Large intestine (tissue), 3 donors: ENCODE measurements at regions not wholly inside any gene's neighbourhood (a gene's known extent, or its start where the extent isn't known, plus 50 kb on each side); places are given as distances from the start of the nearest gene placed in this dataset.

Experiments
- DNase-seq, 2 donors: peaks; one replicate each; pipeline versions ENCODE4 v3.0.0 to v3.0.0-alpha.2; 2013
- H3K27ac ChIP-seq: one replicate; pipeline ENCODE4 v1.5.1; 2013; ENCODE audit warnings: low read length
- H3K27me3 ChIP-seq: 2 replicates; pipeline ENCODE4 v1.6.1; 2013; ENCODE audit warnings: low read length; ENCODE audit not compliant: control insufficient read depth, insufficient read depth
- H3K36me3 ChIP-seq: 2 replicates; pipeline ENCODE4 v1.6.1; 2013; ENCODE audit warnings: low read length; ENCODE audit not compliant: control insufficient read depth, insufficient read depth
- H3K4me1 ChIP-seq: one replicate; pipeline ENCODE4 v1.6.1; 2013; ENCODE audit warnings: low read length; ENCODE audit not compliant: control insufficient read depth, insufficient read depth
- H3K4me3 ChIP-seq: one replicate; pipeline ENCODE4 v1.5.1; 2013; ENCODE audit warnings: low read length
- H3K9me3 ChIP-seq: one replicate; pipeline ENCODE4 v1.6.1; 2013; ENCODE audit warnings: mild to moderate bottlenecking, low read depth, low read length, moderate library complexity; ENCODE audit not compliant: control insufficient read depth
- WGBS: methylation state at CpG from one replicate; pipeline ENCODE4 v1.1.5; 2013; ENCODE audit warnings: low lambda C conversion rate; ENCODE audit not compliant: insufficient coverage; 5-methylcytosine and 5-hydroxymethylcytosine counted together

DNA sequence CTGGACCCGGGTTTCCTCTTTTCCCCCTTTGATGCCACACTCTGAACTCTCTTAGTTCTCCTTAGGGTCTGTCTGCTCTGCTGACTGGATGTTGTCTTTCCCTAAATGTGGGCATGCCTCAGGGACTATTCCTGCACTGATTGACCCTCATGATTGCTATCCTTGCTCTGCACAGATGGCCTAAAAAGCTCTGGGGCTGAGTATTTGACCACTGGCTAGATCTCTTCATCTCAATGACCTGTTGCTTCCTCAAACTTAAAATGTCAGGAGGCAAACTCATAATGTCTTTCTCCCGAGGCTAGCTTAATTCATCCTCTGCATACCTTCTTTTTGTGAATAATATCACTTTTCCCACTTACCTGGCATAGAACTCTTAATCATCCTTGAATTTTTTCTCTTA lies 157.4 kb downstream of the GATB start:
- Histone ChIP-seq H3K27me3 (no peaks in the 10 kb centered on the region), H3K36me3 (no peaks in the 10 kb centered on the region), H3K4me3 (no peak overlapping the region), H3K9me3 (no peaks in the 10 kb centered on the region), H3K4me1 (peaks cover 3% of the 10 kb centered on the region), H3K27ac (no peak overlapping the region)
- WGBS = 100% methylated on average over 1 of the region's 2 CpGs
- DNase-seq = no peak

DNA sequence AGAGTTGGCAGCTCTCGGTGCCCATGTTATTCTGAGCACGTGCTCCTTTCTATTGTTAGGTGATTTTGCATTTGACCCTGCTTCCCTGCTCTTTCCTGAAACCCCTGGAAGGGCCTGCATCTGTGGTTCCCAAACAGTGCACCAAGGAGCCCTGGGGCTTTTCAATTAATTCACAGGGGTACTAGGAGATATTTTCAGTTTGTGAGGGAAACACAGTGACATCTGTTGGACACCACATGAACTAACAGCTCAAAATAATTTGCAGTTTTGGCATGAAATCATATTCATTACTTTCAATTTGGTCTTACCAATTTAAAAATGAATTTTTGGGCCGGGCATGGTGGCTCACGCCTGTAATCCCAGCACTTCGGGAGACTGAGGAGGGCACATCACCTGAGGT lies 156.6 kb downstream of the GATB start:
- H3K4me3 ChIP-seq = no peak overlapping the region
- H3K27me3 ChIP-seq = no peaks in the 10 kb centered on the region
- H3K4me1 ChIP-seq = peaks cover 3% of the 10 kb centered on the region
- no peaks in the 10 kb centered on the region for H3K36me3 ChIP-seq
- no peaks in the 10 kb centered on the region for H3K9me3 ChIP-seq
- DNase-seq = no peak
- no peak overlapping the region for H3K27ac ChIP-seq
- no CpG with 5 or more reads among the region's 5 CpGs for WGBS

DNA sequence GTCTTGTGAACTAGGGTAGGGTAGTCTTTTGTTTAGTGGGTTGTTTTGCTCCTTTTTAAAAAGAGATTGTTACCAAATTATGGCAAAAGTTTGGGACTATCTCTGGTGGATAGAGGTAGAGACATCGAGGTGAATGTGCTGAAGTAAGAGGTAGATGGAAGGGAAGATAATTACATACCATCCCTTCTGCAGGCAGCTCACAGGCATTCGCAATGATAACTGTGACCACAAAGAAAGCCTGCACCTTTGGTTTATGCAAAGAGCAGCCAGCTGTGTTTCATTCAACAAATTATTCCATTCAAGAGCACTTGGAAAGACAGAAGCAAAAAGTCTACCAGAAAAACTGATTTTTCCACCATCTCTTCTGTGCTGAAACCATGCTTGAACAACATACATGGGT lies 155.6 kb downstream of the GATB start:
- Histone ChIP-seq H3K4me3 (no peak overlapping the region), H3K27ac (no peak overlapping the region), H3K36me3 (no peaks in the 10 kb centered on the region), H3K27me3 (no peaks in the 10 kb centered on the region), H3K9me3 (no peaks in the 10 kb centered on the region), H3K4me1 (peaks cover 3% of the 10 kb centered on the region)
- DNase-seq = no peak
- WGBS = no CpG with 5 or more reads among the region's 2 CpGs

DNA sequence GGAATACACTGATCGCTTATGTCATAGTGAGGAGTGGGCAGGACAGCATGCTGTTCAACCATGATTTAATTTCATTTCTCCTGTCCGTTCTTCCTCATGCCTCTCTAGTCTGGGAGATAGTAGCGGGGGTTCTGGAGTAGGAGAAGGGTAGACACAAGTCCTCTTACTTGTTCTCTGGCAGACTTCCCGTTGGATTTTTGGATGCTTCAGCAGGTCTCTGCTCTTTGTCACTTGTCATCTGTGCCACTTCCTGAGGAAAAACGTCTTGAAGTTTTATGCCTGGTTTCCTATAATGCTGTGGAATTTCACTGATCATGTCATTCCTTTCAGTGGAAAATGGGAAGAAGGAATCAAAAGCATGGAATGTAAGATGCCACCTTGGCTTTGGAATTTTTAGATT lies 154.7 kb downstream of the GATB start:
- no peak for DNase-seq
- H3K4me3 ChIP-seq = no peak overlapping the region
- no peaks in the 10 kb centered on the region for H3K36me3 ChIP-seq
- H3K27ac ChIP-seq = no peak overlapping the region
- H3K4me1 ChIP-seq = peaks cover 3% of the 10 kb centered on the region
- H3K27me3 ChIP-seq = no peaks in the 10 kb centered on the region
- no peaks in the 10 kb centered on the region for H3K9me3 ChIP-seq
- WGBS = no CpG with 5 or more reads among the region's 5 CpGs

DNA sequence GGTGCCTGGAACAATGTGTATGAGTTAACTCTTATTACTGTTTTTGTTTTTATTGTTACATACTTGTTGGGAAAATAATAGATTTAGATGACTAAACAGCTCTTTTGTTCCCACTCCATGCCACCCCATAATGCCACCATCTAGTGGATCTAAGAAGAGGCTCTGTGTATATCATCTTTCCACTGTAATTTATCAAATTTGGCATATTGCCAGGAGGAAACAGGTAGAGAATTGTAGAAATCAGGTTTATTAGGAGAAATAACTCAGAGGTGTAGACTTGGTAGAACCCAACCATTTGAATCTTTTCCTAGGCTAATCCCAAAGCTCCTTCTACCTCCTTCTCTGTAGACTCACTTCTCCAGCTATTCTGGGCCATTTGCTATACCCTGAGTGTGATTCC lies 150.6 kb downstream of the GATB start:
- DNase-seq = no peak
- no peaks in the 10 kb centered on the region for H3K27me3 ChIP-seq
- no peaks in the 10 kb centered on the region for H3K9me3 ChIP-seq
- no peaks in the 10 kb centered on the region for H3K36me3 ChIP-seq
- no peak overlapping the region for H3K4me3 ChIP-seq
- no peaks in the 10 kb centered on the region for H3K4me1 ChIP-seq
- H3K27ac ChIP-seq = no peak overlapping the region

DNA sequence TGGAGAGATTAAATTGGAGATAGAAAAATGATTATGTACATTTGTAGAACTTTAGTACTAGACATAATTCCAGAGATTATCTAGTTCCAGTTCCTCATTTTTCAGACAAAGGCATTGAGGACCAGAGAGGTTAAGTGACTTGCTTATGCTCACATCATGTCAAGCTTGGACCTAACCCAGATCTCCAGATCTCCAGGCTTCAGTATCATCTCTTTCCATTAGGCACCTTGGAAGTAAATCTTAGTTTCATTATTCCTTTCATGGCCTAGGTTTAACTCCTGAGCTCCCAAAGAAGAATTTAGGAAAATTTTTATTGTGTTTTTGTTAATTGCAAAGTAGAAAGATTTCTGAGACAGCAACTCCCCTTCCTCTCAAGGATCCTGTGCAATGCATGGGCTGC lies 148.8 kb downstream of the GATB start:
- DNase-seq = no peak
- Histone ChIP-seq H3K9me3 (no peaks in the 10 kb centered on the region), H3K36me3 (no peaks in the 10 kb centered on the region), H3K27me3 (no peaks in the 10 kb centered on the region), H3K27ac (no peak overlapping the region), H3K4me3 (no peak overlapping the region), H3K4me1 (no peaks in the 10 kb centered on the region)

DNA sequence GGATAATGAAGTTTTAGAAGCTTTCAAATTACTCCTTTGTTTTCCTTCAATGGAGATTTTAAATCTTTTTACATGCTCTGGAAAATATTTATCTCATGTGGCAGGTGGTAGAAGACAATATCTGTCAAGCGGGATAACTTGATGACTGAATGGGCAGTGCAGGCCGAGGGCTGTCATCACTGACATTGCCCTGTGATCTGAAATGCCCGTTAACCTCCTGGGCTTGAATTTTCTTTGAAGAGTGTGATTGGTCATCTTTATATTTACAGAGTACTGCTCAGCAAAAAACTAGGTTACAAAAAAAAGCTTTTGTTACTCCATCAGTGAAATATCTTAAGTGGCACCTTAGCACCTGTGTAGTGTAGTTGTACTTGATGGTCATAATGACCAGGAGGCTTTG lies 147.5 kb downstream of the GATB start:
- H3K27ac ChIP-seq = no peak overlapping the region
- no peaks in the 10 kb centered on the region for H3K4me1 ChIP-seq
- H3K27me3 ChIP-seq = no peaks in the 10 kb centered on the region
- DNase-seq = no peak
- 100% methylated on average over 1 of the region's 3 CpGs for WGBS
- no peak overlapping the region for H3K4me3 ChIP-seq
- H3K36me3 ChIP-seq = no peaks in the 10 kb centered on the region
- H3K9me3 ChIP-seq = no peaks in the 10 kb centered on the region

DNA sequence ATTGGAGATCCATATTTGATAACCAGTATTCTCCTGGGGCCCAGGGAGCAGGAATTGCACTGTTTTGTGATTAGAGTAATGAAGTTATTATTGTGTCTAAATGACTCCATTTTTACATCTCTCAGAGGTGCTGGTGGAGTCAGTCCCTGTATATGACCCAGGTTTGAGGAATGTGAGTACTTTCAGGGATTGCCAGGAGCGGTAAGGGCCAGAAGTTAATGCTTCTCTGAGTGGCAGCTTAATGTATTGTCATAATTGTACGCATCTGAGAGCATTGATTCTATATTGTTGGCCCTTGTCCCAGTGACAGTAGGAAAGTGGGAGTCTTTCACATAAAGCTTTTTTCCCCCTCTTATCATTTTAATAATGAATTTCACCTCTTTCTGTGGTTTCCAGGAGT lies 146.2 kb downstream of the GATB start:
- DNase-seq = no peak
- no peaks in the 10 kb centered on the region for H3K36me3 ChIP-seq
- no peaks in the 10 kb centered on the region for H3K4me1 ChIP-seq
- H3K4me3 ChIP-seq = no peak overlapping the region
- no peak overlapping the region for H3K27ac ChIP-seq
- H3K9me3 ChIP-seq = no peaks in the 10 kb centered on the region
- WGBS = no CpG with 5 or more reads among the region's 2 CpGs
- H3K27me3 ChIP-seq = no peaks in the 10 kb centered on the region

DNA sequence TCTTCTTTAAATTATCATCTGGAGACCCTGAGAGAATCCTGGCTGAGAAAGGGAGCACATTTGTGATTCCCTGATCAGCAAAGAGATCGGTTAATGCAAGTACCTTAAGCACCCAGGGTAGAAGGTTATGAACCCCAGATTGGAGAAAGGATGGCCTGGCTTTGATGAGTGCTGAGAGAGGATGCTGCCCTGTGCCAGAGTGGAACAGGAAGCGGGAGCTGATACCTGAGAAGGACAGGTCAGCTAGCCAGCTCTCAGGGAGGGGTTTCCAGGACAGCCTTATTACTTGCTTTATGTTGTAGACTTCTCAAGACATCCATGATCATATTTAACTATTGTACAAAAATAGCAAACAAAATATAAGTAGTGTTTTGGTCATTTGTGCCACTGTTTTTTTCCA lies 141.9 kb downstream of the GATB start:
- H3K27ac ChIP-seq = no peak overlapping the region
- no peaks in the 10 kb centered on the region for H3K27me3 ChIP-seq
- H3K9me3 ChIP-seq = no peaks in the 10 kb centered on the region
- no CpG with 5 or more reads among the region's 2 CpGs for WGBS
- H3K4me1 ChIP-seq = no peaks in the 10 kb centered on the region
- no peaks in the 10 kb centered on the region for H3K36me3 ChIP-seq
- no peak overlapping the region for H3K4me3 ChIP-seq
- no peak for DNase-seq

DNA sequence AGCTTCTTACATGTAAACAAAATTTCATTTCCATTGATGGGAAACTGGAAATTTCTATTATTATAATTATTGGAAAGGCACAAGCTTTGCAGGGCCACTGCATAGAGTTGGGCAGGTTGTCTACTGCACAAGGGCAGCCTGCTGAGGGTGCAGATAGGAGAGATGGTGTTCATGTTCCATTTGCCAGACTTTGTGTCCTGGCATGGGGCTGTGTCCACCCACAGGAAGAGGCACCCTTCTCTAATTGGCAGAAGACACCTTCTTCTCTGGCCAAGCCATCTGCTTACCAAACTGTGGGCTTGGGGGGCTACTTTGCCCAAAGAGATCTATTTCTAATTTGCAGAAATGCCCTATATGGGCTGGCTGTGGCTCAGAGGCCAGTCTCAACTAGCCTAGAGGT lies 140.7 kb downstream of the GATB start:
- no peaks in the 10 kb centered on the region for H3K4me1 ChIP-seq
- H3K36me3 ChIP-seq = no peaks in the 10 kb centered on the region
- no peaks in the 10 kb centered on the region for H3K9me3 ChIP-seq
- no peak for DNase-seq
- H3K27me3 ChIP-seq = no peaks in the 10 kb centered on the region
- H3K27ac ChIP-seq = no peak overlapping the region
- H3K4me3 ChIP-seq = no peak overlapping the region
